ENCODE measurements at regions not wholly inside any gene's neighbourhood (a gene's known extent, or its start where the extent isn't known, plus 50 kb on each side); places are given as distances from the start of the nearest gene placed in this dataset.

- ChIA-PET CTCF (no interaction called here), SMC1A (ENCODE audit: uncharacterized antibody, unreplicated experiment) (no interaction called here), POLR2A (no interaction called here), RAD21 (ENCODE audit: unreplicated experiment) (no interaction called here)
- Histone ChIP-seq H3K79me2 (ENCODE audit: control insufficient read depth, insufficient read depth, low read length) (no peaks in the 10 kb centered on the region), H3K4me1 (ENCODE audit: control insufficient read depth, insufficient read depth, low read length) (no peaks in the 10 kb centered on the region), H3K27me3 (replicated peaks in 1 of 2; ENCODE audit: control insufficient read depth in 2 of 2, insufficient read depth in 2 of 2, low read length in 1 of 2) (no peaks in the 10 kb centered on the region), H3K36me3 (ENCODE audit: control insufficient read depth in 2 of 2, insufficient read depth in 2 of 2, low read length in 1 of 2) (no peaks in the 10 kb centered on the region), H3K9ac (ENCODE audit: control insufficient read depth, insufficient read depth, low read length) (no peak overlapping the region), H3K9me3 (replicated peaks; ENCODE audit: control insufficient read depth, insufficient read depth, low read length) (no peaks in the 10 kb centered on the region), H4K20me1 (ENCODE audit: control insufficient read depth, insufficient read depth) (no peaks in the 10 kb centered on the region), H3K4me2 (ENCODE audit: control insufficient read depth, insufficient read depth) (no peak overlapping the region), H3K27ac (ENCODE audit: control insufficient read depth, insufficient read depth) (no peak overlapping the region), H2AFZ (ENCODE audit: control insufficient read depth, low read depth, low read length) (no peak overlapping the region), H3K4me3 (no peak overlapping the region)
- no TSS peak for BruUV-seq (replicated peaks)
- in situ Hi-C loops (cut with MboI), result no loop called here
- TF ChIP-seq SREBF2 (IDR thresholded peaks at IDR 0.05; ENCODE audit: low read length), result no peak
- no peak for TF ChIP-seq SMC3 (IDR thresholded peaks at IDR 0.05; ENCODE audit: borderline replicate concordance, low read length)
- TF ChIP-seq CREM (IDR thresholded peaks at IDR 0.05; ENCODE audit: low read depth), result no peak
- no peak for TF ChIP-seq RB1 (IDR thresholded peaks at IDR 0.05; ENCODE audit: borderline replicate concordance)
- no peak for TF ChIP-seq MAX (IDR thresholded peaks at IDR 0.05; ENCODE audit: low read depth, low read length)
- no peak for TF ChIP-seq RUNX3 (IDR thresholded peaks at IDR 0.05; ENCODE audit: low read length)
- TF ChIP-seq ZNF24 (IDR thresholded peaks at IDR 0.05), result no peak
- no peak for DNase-seq (ENCODE audit: low read depth, low spot score)
- 36% methylated on average over 1 of the region's 1 CpG for WGBS (ENCODE audit: insufficient coverage, insufficient replicate concordance, low lambda C conversion rate, missing lambda C conversion rate)
- intact Hi-C loops (cut with micrococcal nuclease; ENCODE audit: unreplicated experiment), result no loop called here
- ATAC-seq, result no peak
- no peak for FAIRE-seq
Observed at GRCh38 chrX:51192104-51192503, 140.5 kb upstream of the NUDT10 start.

- Histone ChIP-seq H3K27ac (ENCODE audit: control insufficient read depth, insufficient read depth) (no peak overlapping the region), H3K4me2 (ENCODE audit: control insufficient read depth, insufficient read depth) (no peak overlapping the region), H3K9me3 (replicated peaks; ENCODE audit: control insufficient read depth, insufficient read depth, low read length) (no peaks in the 10 kb centered on the region), H2AFZ (ENCODE audit: control insufficient read depth, low read depth, low read length) (no peak overlapping the region), H4K20me1 (ENCODE audit: control insufficient read depth, insufficient read depth) (no peaks in the 10 kb centered on the region), H3K36me3 (ENCODE audit: control insufficient read depth in 2 of 2, insufficient read depth in 2 of 2, low read length in 1 of 2) (no peaks in the 10 kb centered on the region), H3K4me3 (no peak overlapping the region), H3K4me1 (ENCODE audit: control insufficient read depth, insufficient read depth, low read length) (no peaks in the 10 kb centered on the region), H3K79me2 (ENCODE audit: control insufficient read depth, insufficient read depth, low read length) (no peaks in the 10 kb centered on the region), H3K9ac (ENCODE audit: control insufficient read depth, insufficient read depth, low read length) (no peak overlapping the region), H3K27me3 (replicated peaks in 1 of 2; ENCODE audit: control insufficient read depth in 2 of 2, insufficient read depth in 2 of 2, low read length in 1 of 2) (no peaks in the 10 kb centered on the region)
- RAD21 ChIA-PET (ENCODE audit: unreplicated experiment), result no interaction called here
- intact Hi-C loops (cut with micrococcal nuclease; ENCODE audit: unreplicated experiment) (no loop called here), in situ Hi-C loops (cut with MboI) (no loop called here)
- no peak for DNase-seq (ENCODE audit: low read depth, low spot score)
- no TSS peak for BruUV-seq (replicated peaks)
- POLR2A ChIA-PET, result no interaction called here
- CTCF ChIA-PET, result no interaction called here
- TF ChIP-seq PAX8 (IDR thresholded peaks at IDR 0.05), result no peak
- SMC1A ChIA-PET (ENCODE audit: uncharacterized antibody, unreplicated experiment), result no interaction called here
- FAIRE-seq, result no peak
- ATAC-seq, result no peak
- WGBS (ENCODE audit: insufficient coverage, insufficient replicate concordance, low lambda C conversion rate, missing lambda C conversion rate), result 47% methylated on average over 4 of the region's 4 CpGs
Observed at GRCh38 chrX:51215266-51215665, 117.4 kb upstream of the NUDT10 start.

Data from GM12878 (cell line).